Glutamatergic neuron (in vitro differentiated cells): ENCODE measurements at regions not wholly inside any gene's neighbourhood (a gene's known extent, or its start where the extent isn't known, plus 50 kb on each side); places are given as distances from the start of the nearest gene placed in this dataset.
A peak's percentile ranks its signal among the peaks of the same experiment; 100 is the strongest.

Experiments
- DNase-seq: peaks from one replicate; pipeline ENCODE4 v3.0.0; 2022
- H3K27ac Mint-ChIP-seq: one replicate; pipeline ENCODE4 v1.8.0; 2020; ENCODE audit warnings: mild to moderate bottlenecking, mixed read lengths, inconsistent platforms; ENCODE audit not compliant: unreplicated experiment
- H3K27me3 Mint-ChIP-seq: one replicate; pipeline ENCODE4 v1.8.0; 2020; ENCODE audit warnings: mild to moderate bottlenecking, moderate library complexity, mixed read lengths, inconsistent platforms; ENCODE audit not compliant: unreplicated experiment
- H3K36me3 Mint-ChIP-seq: one replicate; pipeline ENCODE4 v1.8.0; 2020; ENCODE audit warnings: mild to moderate bottlenecking, mixed read lengths, inconsistent platforms; ENCODE audit not compliant: unreplicated experiment
- H3K4me1 Mint-ChIP-seq: one replicate; pipeline ENCODE4 v1.8.0; 2020; ENCODE audit warnings: mild to moderate bottlenecking, low read depth, mixed read lengths, inconsistent platforms; ENCODE audit not compliant: unreplicated experiment
- H3K4me3 Mint-ChIP-seq: one replicate; pipeline ENCODE4 v1.8.0; 2020; ENCODE audit warnings: mild to moderate bottlenecking, mixed read lengths, inconsistent platforms; ENCODE audit not compliant: unreplicated experiment
- H3K9me3 Mint-ChIP-seq: one replicate; pipeline ENCODE4 v1.8.0; 2020; ENCODE audit warnings: mild to moderate bottlenecking, moderate library complexity, mixed read lengths, inconsistent platforms; ENCODE audit not compliant: unreplicated experiment
- TF ChIP-seq, protein P1 (sequence below): fragments of 200-600 bp; sonication (generic); IDR thresholded peaks from one replicate; pipeline ENCODE4 v1.5.0; 2021; ENCODE audit not compliant: partially characterized antibody, unreplicated experiment

DNA sequence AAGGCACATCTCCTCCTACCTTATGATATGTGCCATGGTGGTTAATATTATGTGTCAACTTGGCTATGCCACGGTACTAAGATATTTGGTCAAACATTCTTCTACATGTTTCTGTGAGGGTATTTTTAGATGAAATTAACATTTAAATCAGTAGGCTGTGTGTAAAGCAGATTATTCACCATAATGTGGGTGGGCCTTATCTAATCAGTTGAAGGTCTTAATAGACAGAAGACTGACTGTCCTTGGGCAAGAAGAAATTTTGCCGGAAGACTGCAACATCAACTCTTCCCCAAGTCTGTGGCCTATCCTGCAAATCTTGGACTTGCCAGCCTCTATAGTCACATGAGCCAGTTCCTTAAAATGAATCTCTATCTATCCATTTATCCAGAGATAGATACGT, 380.1 kb upstream of the DDI1 start:
- H3K4me3 Mint-ChIP-seq: no peak overlapping the region
- no peak for DNase-seq
- TF ChIP-seq, protein P1, sequence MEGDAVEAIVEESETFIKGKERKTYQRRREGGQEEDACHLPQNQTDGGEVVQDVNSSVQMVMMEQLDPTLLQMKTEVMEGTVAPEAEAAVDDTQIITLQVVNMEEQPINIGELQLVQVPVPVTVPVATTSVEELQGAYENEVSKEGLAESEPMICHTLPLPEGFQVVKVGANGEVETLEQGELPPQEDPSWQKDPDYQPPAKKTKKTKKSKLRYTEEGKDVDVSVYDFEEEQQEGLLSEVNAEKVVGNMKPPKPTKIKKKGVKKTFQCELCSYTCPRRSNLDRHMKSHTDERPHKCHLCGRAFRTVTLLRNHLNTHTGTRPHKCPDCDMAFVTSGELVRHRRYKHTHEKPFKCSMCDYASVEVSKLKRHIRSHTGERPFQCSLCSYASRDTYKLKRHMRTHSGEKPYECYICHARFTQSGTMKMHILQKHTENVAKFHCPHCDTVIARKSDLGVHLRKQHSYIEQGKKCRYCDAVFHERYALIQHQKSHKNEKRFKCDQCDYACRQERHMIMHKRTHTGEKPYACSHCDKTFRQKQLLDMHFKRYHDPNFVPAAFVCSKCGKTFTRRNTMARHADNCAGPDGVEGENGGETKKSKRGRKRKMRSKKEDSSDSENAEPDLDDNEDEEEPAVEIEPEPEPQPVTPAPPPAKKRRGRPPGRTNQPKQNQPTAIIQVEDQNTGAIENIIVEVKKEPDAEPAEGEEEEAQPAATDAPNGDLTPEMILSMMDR: no peak
- H3K4me1 Mint-ChIP-seq: no peaks in the 10 kb centered on the region
- peaks cover 2% of the 10 kb centered on the region for H3K9me3 Mint-ChIP-seq
- H3K27ac Mint-ChIP-seq: no peak overlapping the region
- H3K27me3 Mint-ChIP-seq: peaks cover 3% of the 10 kb centered on the region
- peaks cover 8% of the 10 kb centered on the region for H3K36me3 Mint-ChIP-seq

DNA sequence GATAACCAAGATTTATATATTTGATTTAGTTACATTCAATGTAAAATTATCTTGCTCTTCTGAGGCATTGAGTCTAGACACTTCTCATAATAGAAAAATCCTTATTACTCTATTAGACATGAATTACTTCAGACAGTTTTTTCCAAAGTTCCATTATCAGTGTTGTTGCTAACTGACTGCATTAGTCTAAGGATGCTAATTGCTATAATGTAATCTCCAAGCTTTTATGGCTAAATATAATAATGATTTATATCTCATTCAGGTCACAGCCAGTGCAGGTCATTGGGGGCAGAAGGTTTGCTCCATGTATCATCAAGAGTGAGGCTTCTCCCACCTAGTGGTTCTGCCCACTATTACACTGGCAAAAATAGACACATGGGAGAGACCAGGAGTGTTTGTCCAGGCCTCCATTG, 377.2 kb upstream of the DDI1 start:
- Mint-ChIP-seq H3K4me1 (no peaks in the 10 kb centered on the region), H3K36me3 (no peaks in the 10 kb centered on the region), H3K27ac (no peak overlapping the region), H3K27me3 (no peaks in the 10 kb centered on the region), H3K9me3 (no peaks in the 10 kb centered on the region), H3K4me3 (no peak overlapping the region)
- no peak for DNase-seq
- TF ChIP-seq, protein P1: peak; percentile 65

DNA sequence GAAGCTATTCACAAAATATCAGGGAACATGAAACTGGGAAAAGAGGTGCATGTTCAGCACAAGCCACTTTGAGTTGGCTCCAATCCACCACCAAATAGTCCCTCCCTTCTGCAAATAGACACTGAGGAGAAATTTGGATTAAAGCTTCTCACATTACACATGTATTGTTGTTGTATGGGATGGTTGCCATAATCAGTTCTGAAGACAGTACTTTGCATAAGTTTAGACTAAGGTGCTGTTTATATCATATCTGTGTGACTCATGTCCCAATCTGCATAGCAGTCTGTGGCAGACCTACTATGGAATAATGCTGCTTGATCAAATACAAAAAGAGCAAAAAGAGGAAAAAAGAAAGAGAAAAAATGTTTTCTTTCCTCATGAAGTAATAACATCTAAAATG, 376.7 kb upstream of the DDI1 start:
- no peak for DNase-seq
- H3K27ac Mint-ChIP-seq: no peak overlapping the region
- H3K4me1 Mint-ChIP-seq: no peaks in the 10 kb centered on the region
- H3K27me3 Mint-ChIP-seq: no peaks in the 10 kb centered on the region
- no peak overlapping the region for H3K4me3 Mint-ChIP-seq
- no peaks in the 10 kb centered on the region for H3K36me3 Mint-ChIP-seq
- TF ChIP-seq, protein P1: no peak
- no peaks in the 10 kb centered on the region for H3K9me3 Mint-ChIP-seq

DNA sequence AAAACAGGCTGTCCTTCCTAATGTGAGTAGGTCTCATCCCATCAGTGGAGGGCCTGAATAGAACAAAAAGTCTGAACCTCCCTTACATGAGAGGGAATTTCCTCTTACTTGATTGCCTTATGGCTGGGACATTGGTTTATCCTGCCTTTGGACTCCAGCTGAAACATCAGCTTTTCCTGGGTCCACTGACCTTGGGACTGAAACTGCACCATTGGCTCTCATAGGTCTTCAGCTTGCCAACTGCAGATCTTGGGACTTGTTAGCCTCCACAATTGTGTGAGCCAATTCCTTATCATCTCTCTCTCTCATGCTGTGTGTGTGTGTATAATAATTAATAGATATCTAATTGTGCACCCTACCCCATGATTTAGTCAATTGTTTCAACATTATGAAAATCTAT, 375.3 kb upstream of the DDI1 start:
- H3K27me3 Mint-ChIP-seq: no peaks in the 10 kb centered on the region
- TF ChIP-seq, protein P1: no peak
- no peak for DNase-seq
- H3K9me3 Mint-ChIP-seq: no peaks in the 10 kb centered on the region
- H3K4me1 Mint-ChIP-seq: no peaks in the 10 kb centered on the region
- no peak overlapping the region for H3K4me3 Mint-ChIP-seq
- no peak overlapping the region for H3K27ac Mint-ChIP-seq
- H3K36me3 Mint-ChIP-seq: no peaks in the 10 kb centered on the region

DNA sequence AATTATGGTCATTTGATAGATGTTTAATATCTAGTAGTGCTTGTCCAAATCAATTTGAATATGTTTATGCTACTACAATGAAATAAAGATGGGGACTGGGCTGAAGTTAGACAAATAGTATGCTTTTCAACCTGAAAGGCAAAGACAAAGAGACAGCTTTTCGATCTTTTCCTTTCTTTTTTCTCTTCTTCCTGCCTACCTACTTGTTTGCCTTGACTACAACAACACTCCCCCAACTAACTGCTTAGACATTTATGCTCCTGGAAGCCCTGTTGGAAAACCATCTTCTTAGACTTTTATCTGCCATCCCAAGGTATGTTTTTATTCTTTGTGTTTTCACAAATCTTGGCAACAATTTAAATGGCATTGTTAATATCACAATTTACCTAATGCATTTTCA, 374.4 kb upstream of the DDI1 start:
- Mint-ChIP-seq H3K9me3 (no peaks in the 10 kb centered on the region), H3K4me3 (no peak overlapping the region), H3K4me1 (no peaks in the 10 kb centered on the region), H3K36me3 (no peaks in the 10 kb centered on the region), H3K27me3 (no peaks in the 10 kb centered on the region), H3K27ac (no peak overlapping the region)
- TF ChIP-seq, protein P1: no peak
- no peak for DNase-seq
